HG03558 (cell line): ENCODE measurements at regions not wholly inside any gene's neighbourhood (a gene's known extent, or its start where the extent isn't known, plus 50 kb on each side); places are given as distances from the start of the nearest gene placed in this dataset.
"Not testable (repeated sequence)": the region's sequence is repeated elsewhere in the genome, so short reads cannot be mapped to it uniquely, and the experiment has no call there.

Experiments used
- ATAC-seq: cut with Tn5 transposase; IDR thresholded peaks from one replicate; pipeline ENCODE4 v1.9.1; 2021; ENCODE audit warnings: moderate number of reproducible peaks; ENCODE audit not compliant: unreplicated experiment; ENCODE audit errors: extremely low read depth

DNA sequence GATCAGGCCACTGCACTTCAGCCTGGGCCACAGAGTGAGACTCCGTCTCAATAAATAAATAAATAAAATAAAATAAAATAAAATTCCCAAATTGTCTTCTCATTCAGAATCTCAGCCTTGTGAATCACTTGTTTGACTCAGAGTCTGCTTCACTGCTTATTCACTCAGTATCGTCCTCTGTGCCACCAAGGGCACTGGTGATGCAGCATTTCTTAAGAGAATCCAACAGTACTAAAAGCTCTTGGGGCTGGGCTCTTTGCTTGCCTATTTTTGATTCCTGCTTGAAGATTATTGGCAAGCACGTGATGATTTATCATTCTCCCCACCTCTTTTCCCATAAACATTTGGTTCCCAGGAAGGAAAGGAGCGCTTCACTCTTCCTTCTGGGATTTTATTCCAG, 54.8 kb upstream of the HMGB1 start:
- ATAC-seq = no peak

DNA sequence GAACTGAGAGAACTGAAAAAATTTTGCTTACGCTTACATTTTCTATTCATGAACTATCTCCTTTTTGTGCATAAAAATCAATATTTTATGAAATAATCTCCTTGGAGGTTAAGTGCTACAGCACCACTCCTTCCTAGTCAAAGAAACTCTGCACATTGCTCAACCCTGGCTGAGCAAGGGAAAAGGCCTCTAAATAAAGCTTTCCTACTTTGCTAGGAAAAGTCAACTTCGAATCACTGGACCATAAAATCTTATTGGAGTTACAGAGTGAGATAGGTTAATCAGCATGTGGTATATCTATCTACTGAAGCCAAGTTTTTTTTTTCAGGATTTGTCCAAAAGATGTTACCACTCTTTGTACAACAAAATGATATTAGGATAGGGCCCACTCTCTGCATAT, 57.5 kb upstream of the HMGB1 start:
- ATAC-seq = no peak

DNA sequence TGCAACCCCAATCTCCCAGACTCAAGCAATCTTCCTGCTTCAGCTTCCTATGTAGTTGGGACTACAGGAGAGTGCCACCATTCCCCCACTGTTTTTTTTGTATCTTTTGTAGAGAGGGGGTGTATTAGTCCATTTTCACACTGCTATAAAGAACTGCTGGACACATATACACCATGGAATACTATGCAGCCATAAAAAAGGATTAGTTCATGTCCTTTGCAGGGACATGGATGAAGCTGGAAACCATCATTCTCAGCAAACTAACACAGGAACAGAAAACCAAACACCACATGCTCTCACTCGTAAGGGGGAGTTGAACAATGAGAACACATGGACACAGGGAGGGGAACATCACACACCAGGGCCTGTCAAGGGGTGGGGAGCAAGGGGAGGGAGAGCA, 58.1 kb upstream of the HMGB1 start:
- not testable (repeated sequence) for ATAC-seq

DNA sequence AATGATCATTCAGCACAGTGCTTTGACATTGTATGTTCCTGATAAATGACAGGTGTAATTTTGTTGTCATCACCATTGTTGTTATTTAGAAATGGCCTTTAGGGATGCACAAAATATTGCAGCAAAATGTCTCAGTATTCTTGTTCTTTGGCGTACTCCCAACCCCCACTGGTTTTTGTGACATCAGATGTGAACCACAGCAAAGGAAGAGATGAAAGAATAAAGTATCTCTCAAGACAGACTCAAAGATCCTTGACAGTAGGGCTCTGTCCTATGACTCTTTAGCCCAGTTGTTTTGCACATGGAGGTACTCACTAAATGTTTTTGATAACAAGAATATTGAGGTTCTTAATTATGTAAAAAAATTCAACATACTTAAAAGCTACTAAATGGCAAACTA, 59.5 kb upstream of the HMGB1 start:
- not testable (repeated sequence) for ATAC-seq

DNA sequence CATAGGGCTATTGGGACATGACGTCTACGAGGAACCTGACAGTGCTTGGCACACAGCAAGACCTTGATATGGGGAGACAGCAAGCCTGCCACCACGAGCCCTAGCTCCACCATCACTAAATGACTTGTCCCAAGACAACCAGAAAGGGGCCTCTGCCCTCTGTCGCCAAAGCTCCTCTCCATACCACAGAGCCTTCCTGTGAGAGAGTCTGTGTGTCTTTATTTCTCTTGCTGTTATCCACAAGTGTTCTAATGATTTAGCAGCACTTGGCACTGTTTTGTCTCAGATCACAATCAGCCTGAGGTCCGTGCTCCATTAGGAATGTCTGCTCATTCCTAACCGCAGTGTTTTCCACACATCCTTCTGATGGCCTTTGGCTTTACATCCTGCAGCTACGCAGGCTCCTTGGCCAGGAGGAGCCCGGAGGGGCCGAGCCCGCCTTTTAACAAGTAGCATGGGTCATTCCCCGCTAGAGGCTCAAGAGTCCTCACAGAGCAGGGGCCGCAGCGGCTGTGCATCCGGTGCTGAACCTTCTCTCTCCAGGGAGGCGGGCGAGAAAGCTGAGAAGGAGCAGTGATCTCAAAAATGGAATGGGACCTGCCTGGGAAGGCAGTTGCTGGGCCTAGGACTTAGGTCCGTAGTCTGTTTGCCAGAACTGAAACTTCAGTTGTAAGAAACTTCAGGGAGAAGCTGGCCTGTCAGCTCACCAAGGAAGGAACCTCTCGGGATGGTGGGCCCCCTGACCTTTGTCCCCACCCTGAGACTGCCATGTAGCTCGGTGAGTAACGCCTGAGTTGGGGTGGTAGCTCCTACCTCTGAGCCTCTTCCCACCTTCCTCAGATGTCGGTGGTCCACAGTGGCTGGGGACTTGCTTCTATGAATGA, 61.1 kb upstream of the HMGB1 start:
- no peak for ATAC-seq

DNA sequence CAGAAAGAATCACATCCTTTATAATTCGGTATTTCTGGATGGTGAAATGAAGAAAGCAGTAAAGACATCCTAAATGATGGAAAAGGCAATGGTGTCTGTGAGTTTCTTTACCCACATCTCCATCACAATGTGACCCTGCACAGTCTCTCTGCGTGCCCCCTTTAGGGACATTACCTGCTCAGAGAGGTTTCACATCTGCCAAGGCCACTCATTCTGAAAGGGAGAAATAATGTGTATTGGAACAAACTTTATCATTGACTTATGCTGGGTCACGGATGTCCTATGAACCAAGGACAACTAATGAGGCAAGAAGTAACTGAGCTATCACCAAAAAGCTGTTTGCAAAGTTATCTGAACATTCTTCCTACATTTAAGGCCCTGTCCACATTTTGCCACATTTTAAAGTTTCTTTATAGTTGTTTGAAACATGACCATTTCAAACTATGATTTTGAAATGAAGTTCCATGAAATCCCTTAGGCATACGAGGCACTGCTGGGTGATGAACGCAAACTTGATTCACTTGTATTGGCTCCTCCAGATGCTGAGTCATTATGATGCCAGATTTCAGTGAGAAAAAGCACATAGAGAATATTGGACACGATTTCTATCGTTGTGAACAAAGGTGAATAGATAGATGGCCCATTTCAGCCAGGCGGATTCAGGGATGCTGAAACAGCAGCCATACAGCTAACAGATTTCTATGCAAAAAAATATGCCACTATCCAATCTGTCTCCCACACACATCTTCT, 63.5 kb upstream of the HMGB1 start:
- ATAC-seq = peak; percentile 85

DNA sequence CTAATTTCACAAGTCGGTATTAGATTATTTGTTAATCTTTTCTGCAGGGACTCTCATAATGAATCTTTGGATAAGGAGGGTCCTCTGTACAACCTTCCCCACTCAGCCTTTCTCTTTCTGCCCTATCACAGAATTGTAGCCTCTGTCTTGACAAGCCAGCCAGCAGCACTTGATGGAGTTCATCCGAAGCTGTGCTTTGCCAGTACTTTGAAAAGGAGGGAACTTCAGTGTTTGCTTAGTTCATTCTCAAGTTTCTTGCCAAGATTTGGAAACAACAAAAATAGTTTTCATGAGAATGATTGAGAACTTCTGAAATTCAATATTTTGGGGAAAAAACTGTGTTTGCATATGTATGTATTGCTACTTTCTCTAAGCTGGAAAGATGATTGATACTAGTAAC, 69.3 kb upstream of the HMGB1 start:
- ATAC-seq = no peak

DNA sequence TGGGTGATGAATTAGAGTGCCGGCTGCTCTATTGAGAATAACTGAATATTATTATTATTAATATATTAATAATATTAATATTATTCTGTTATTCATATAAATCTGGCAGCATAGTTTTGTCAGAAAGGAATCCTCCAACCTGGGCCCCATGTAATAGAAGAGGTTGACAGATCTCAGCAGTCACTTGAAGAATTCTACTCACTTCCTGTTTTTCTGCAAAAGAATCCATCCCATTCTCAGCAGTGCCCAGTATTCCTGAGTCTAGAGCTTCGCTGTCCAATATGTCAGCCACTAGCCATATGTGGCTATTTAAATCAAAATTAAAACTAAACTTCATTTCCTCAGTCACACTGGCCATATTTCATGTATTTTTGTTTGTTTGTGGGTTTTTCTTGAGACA, 72.4 kb upstream of the USPL1 start:
- no peak for ATAC-seq

DNA sequence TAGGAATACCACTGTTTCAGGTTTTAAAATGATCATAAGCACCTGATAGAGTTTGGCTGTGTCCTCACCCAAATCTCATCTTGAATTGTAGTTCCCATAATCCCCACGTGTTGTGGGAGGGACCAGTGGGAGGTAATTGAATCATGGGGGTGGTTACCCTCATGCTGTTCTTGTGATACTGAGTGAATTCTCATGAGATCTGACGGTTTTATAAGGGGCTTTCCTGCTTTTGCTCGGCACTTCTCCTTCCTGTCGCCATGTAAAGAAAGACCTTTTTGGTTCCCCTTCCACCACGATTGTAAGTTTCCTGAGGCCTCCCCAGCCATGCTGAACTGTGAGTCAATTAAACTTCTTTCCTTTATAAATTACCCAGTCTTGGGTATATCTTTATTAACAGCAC, 69.7 kb upstream of the USPL1 start:
- not testable (repeated sequence) for ATAC-seq

DNA sequence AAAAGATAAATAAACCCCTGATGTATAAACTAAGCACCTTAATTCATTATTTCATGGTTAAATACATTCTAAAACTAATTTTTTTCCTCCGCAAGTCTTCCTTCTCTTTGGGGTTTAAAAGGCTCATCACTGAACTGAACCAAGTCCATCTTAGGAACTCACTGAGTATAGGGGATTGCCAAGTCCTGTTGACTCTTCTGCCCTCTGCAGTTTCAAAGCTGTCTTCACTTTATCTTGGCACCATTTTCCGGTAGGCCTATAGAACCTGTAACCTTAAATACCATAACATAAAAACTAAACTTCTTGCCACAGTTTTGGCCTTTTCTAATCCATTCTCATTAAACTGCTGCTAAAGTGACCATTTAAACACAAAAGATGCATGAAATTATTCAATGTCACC, 66.5 kb upstream of the USPL1 start:
- no peak for ATAC-seq

DNA sequence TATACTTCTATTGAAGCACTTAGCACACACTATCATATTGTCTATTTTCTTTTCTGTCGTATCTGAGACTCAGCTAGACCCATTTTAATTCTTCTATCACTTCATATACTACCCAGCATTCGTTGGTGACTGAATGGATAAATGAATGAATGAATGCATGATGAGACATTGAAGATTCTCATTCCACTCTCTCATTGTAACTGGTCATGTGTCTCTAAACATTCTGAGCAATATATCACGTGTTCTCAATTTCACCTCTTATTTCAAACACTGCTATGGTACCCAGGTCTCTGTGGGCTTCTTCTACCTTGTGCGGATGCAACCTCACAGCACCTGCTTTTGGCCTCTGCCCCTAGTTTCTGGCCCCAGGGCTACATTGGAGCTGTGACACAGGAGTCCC, 65.2 kb upstream of the USPL1 start:
- ATAC-seq = no peak

DNA sequence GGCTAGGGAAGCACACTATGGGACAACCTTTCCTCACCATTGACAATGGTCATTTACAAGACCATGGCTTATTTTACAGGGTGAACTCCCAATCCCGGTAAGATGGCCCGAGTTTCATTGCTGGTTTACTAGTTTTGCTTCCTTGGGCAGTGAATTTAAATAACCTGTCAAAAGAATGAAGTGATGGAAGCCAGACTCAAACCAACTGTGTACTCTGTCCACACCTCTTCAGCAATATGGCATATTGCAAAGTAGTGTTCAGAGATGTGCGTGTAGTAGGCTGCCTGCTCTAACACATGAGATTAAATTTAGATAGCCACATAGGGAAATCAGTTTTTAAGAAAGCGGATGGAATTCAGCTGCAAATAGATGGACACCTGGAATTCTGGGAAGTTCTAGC, 58.4 kb upstream of the USPL1 start:
- ATAC-seq = no peak

DNA sequence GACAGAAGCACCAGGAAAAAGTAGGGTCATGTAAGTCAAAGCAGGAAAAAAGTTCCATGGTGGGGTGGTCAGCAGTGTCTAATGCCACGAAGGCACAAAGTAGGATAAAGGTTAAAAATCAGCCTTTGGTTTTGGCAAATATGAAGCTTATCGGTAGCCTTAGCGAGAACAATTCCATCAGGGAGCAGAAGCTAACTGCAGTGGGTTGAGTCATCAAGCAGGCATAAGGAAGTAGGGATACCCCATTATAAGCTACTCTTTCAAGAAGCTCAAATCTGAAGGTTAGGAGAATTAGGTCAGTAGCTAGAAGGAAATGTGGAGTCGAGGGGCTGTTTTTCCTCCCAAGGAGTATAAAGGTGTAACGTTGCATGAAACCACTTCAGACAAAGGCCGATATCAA, 57.5 kb upstream of the USPL1 start:
- ATAC-seq = no peak

DNA sequence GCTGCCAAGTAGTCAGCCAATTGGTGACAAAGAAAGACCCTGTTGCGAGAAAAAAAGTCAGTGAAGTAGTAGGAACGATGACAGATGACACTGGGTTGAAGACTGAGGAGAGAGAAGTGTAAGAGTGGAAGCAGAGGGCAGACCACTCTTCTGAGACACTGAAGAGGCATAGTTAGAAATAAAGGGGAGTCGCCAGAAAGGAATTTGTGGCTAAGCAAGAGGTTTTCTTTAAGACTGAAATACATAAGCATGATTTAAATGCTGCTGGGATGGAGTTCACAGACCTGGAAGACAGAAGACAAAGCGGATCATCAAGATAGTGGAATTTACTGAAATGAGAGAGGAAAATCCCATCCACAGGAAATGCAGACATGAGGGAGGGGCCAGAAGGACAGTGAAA, 56.2 kb upstream of the USPL1 start:
- ATAC-seq = no peak

DNA sequence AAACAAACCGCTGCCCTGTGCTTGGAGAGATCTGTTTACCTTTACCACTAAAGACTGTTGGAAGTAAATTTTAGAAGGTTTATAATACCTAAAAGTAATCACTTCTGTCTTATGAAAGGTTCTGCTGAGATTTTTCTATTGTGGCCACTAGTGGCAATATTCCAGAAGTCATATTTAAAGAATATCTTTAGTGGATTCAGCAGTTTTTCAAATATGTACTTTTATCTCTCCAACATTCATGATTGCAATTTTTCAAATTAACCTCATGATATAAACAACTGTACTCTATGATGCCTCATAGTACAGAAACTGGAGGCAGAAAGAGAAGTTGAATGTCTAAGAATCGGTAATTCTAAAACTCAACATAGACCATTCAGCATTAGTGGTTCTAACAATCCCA, 53.2 kb upstream of the USPL1 start:
- ATAC-seq = no peak

DNA sequence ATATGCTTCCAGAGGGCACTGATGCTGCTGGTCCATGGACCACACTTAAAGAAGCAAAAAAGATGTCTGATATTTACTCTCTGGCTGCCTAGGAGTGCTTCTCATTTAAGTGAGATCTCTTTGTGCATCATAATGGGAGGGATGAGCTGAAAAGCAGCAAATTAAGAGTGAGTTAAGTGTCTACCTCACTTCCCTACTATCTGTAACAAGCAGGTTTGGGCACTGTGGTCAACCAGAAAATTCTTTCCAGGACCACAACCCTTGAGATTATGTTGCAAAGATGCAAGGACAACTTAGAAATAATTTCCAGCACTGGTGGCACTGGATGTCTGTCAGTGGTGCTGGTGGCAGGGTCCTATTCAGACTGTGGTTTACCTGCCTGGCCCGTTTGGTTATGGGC, 52.1 kb upstream of the USPL1 start:
- no peak for ATAC-seq

DNA sequence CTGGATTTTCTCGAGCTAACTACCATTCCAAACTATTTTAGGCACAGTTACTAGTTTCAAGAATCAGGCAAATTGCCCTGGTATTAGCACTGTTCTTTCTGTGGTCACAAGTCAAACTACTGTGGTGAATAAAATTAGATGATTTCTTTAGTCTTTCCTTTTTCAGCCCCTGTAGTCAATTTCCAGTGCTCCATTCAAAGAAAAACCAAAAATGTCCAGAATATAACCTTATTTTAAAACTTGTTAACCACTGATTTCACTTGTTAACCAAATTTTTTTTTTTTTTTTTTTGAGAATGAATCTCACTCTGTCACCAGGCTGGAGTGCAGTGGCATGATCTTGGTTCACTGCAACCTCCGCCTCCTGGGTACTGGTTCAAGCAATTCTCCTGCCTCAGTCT, 50.6 kb upstream of the USPL1 start:
- ATAC-seq = no peak
